Mammary epithelial cell (primary cell): ENCODE measurements at regions not wholly inside any gene's neighbourhood (a gene's known extent, or its start where the extent isn't known, plus 50 kb on each side); places are given as distances from the start of the nearest gene placed in this dataset.

Source experiments
- CTCF ChIP-seq, 2 donors: IDR thresholded peaks in 1 of 2; conservative IDR thresholded peaks in 1 of 2; 2 replicates each; pipeline ENCODE4 v1.5.1; 2011 to 2012; ENCODE audit warnings: inconsistent platforms in 2 of 2, low read length in 2 of 2, mild to moderate bottlenecking in 2 of 2, control low read depth in 1 of 2, low read depth in 1 of 2; ENCODE audit not compliant: insufficient read depth in 1 of 2; ENCODE audit errors: extremely low read depth in 1 of 2
- EZH2 ChIP-seq: IDR thresholded peaks from 2 replicates; pipeline ENCODE4 v1.6.1; 2012; ENCODE audit warnings: low read length, inconsistent platforms, borderline replicate concordance

GRCh38 chr10:110408203-110408871 is 89.4 kb upstream of the DUSP5 start:
- TF ChIP-seq CTCF (conservative IDR thresholded peaks at IDR 0.05 in 1 of 2, IDR thresholded peaks at IDR 0.05 in 1 of 2; ENCODE audit: extremely low read depth in 1 of 2, insufficient read depth in 1 of 2, low read depth in 1 of 2, low read length in 2 of 2) (no peak), EZH2 (no peak)
